Neural cell (in vitro differentiated cells): ENCODE measurements at regions not wholly inside any gene's neighbourhood (a gene's known extent, or its start where the extent isn't known, plus 50 kb on each side); places are given as distances from the start of the nearest gene placed in this dataset.

ENCODE experiments used
- CTCF ChIP-seq: fragments of 450-650 bp; IDR thresholded peaks from 2 replicates; pipeline ENCODE4 v1.5.1; 2014; ENCODE audit warnings: antibody characterized with exemption, mild to moderate bottlenecking, moderate library complexity; ENCODE audit not compliant: poor library complexity, severe bottlenecking
- EZH2 ChIP-seq: fragments of 200-600, 300-800 bp; shearing (Covaris generic), sonication (generic); IDR thresholded peaks from 2 replicates; pipeline ENCODE4 v1.6.1; 2014; ENCODE audit warnings: antibody characterized with exemption, low read length, borderline replicate concordance, mild to moderate bottlenecking; ENCODE audit not compliant: insufficient read depth, poor library complexity, severe bottlenecking
- REST ChIP-seq: IDR thresholded peaks from 2 replicates; pipeline ENCODE4 v1.6.1; 2012; ENCODE audit warnings: borderline replicate concordance

- no peak for TF ChIP-seq CTCF
- no peak for TF ChIP-seq REST
- TF ChIP-seq EZH2 = no peak
These were observed 94.4 kb downstream of the RNASET2 start for GRCh38 chr6:166861961-166862286.
